HCT116 (cell line): ENCODE measurements at regions not wholly inside any gene's neighbourhood (a gene's known extent, or its start where the extent isn't known, plus 50 kb on each side); places are given as distances from the start of the nearest gene placed in this dataset.

Source experiments
- ATAC-seq: fragments of 200-7000 bp; cut with Tn5 transposase; 2 replicates; pipeline ENCODE4 v1.9.1; 2020; ENCODE audit warnings: mild to moderate bottlenecking, moderate library complexity
- BruUV-seq: library from RNA; stranded (reverse); fragments of 400-500 nt; replicated peaks from 2 replicates; lab custom pipeline; 2021; lab: Mats Ljungman, UMichigan
- CTCF ChIA-PET: fragments of 300-600 bp; sonication (Branson Sonifier 250); formaldehyde crosslinking; loops from one replicate; lab custom pipeline; 2021; ENCODE audit warnings: antibody characterized with exemption; lab: Charles Lee
- POLR2A ChIA-PET: fragments of 300-600, 350-600 bp; sonication (Branson Sonifier 250); formaldehyde crosslinking; loops from one replicate; lab custom pipeline; 2021; ENCODE audit warnings: antibody characterized with exemption; lab: Charles Lee
- RAD21 ChIA-PET, 2 experiments: fragments of 300-600 bp; sonication (Branson Sonifier 250); formaldehyde crosslinking; loops; one replicate each; lab custom pipeline; 2023; ENCODE audit warnings: low total read pairs in 2 of 2; ENCODE audit not compliant: uncharacterized antibody in 2 of 2, unreplicated experiment in 2 of 2, low non-redundant PET in 1 of 2; lab: Charles Lee
- DNase-seq: peaks from one replicate; pipeline ENCODE4 v3.0.0-alpha.2; 2010; ENCODE audit warnings: low read depth, low spot score
- H2AFZ ChIP-seq: fragments of 200-600 bp; shearing (Covaris generic), sonication (generic); 2 replicates; pipeline ENCODE4 v1.6.1; 2017; ENCODE audit warnings: low read depth, mixed run types, mixed read lengths, antibody characterized with exemption, low read length; ENCODE audit not compliant: poor library complexity, severe bottlenecking
- H3K27ac ChIP-seq: 2 replicates; pipeline ENCODE4 v1.5.1; 2012; ENCODE audit warnings: low read depth, low read length
- H3K27me3 ChIP-seq: fragments of 200-600 bp; sonication (generic); 2 replicates; pipeline ENCODE4 v1.6.1; 2016; ENCODE audit warnings: mixed run types, low read length, mixed read lengths; ENCODE audit not compliant: insufficient read depth
- H3K36me3 ChIP-seq, 2 experiments: fragments of 200-500 bp in 1 of 2; fragments of 200-600 bp in 1 of 2; sonication (Bioruptor generic) in 1 of 2; sonication (generic) in 1 of 2; 2 replicates each; pipeline versions ENCODE4 v1.5.1 to v1.6.1; 2014 to 2016; ENCODE audit warnings: low read length in 2 of 2, inconsistent platforms in 1 of 2, mixed read lengths in 1 of 2, mixed run types in 1 of 2; ENCODE audit not compliant: insufficient read depth in 2 of 2, control insufficient read depth in 1 of 2
- H3K4me1 ChIP-seq, 2 experiments: fragments of 200-600 bp in 1 of 2; sonication (generic) in 1 of 2; 2 replicates each; pipeline versions ENCODE4 v1.5.1 to v1.6.1; 2012 to 2017; ENCODE audit warnings: low read length in 2 of 2, inconsistent platforms in 1 of 2, mild to moderate bottlenecking in 1 of 2, mixed read lengths in 1 of 2, mixed run types in 1 of 2, moderate library complexity in 1 of 2; ENCODE audit not compliant: insufficient read depth in 2 of 2, control insufficient read depth in 1 of 2
- H3K4me2 ChIP-seq: fragments of 200-600 bp; sonication (generic); 2 replicates; pipeline ENCODE4 v1.6.1; 2017; ENCODE audit warnings: mixed run types, low read length, mixed read lengths
- H3K4me3 ChIP-seq, 2 experiments: fragments of 200-600 bp in 1 of 2; sonication (generic) in 1 of 2; replicated peaks in 1 of 2; 2 replicates each; pipeline ENCODE4 v1.5.1; 2011 to 2016; ENCODE audit warnings: low read length in 2 of 2, control low read depth in 1 of 2, low read depth in 1 of 2, mild to moderate bottlenecking in 1 of 2, mixed read lengths in 1 of 2, mixed run types in 1 of 2
- H3K79me2 ChIP-seq: fragments of 200-600 bp; sonication (generic); 2 replicates; pipeline ENCODE4 v1.6.1; 2017; ENCODE audit warnings: mild to moderate bottlenecking, mixed run types, low read length, moderate library complexity, mixed read lengths; ENCODE audit not compliant: insufficient read depth
- H3K9ac ChIP-seq: fragments of 200-600 bp; sonication (generic); 2 replicates; pipeline ENCODE4 v1.6.1; 2016; ENCODE audit warnings: low read length, mixed read lengths
- H3K9me2 ChIP-seq: fragments of 200-600 bp; sonication (generic), shearing (Covaris generic); 2 replicates; pipeline ENCODE4 v1.6.1; 2017; ENCODE audit warnings: mixed run types, mild to moderate bottlenecking, moderate library complexity; ENCODE audit not compliant: insufficient read depth
- H3K9me3 ChIP-seq, 2 experiments: fragments of 200-500 bp in 1 of 2; fragments of 200-600 bp in 1 of 2; sonication (Bioruptor generic) in 1 of 2; sonication (generic) in 1 of 2; 2 replicates each; pipeline ENCODE4 v1.6.1; 2014 to 2017; ENCODE audit warnings: low read length in 2 of 2, mixed read lengths in 2 of 2, inconsistent platforms in 1 of 2, low read depth in 1 of 2, mild to moderate bottlenecking in 1 of 2, mixed run types in 1 of 2, moderate library complexity in 1 of 2; ENCODE audit not compliant: control insufficient read depth in 1 of 2, insufficient read depth in 1 of 2
- H4K20me1 ChIP-seq: fragments of 200-600 bp; sonication (generic), shearing (Covaris generic); 2 replicates; pipeline ENCODE4 v1.6.1; 2017; ENCODE audit warnings: mixed run types, mild to moderate bottlenecking, moderate library complexity; ENCODE audit not compliant: insufficient read depth
- ATF3 ChIP-seq: IDR thresholded peaks from 2 replicates; pipeline ENCODE4 v1.6.1; 2012
- CBX3 ChIP-seq: IDR thresholded peaks from 2 replicates; pipeline ENCODE4 v1.6.1; 2012; ENCODE audit warnings: low read depth
- CEBPB ChIP-seq: IDR thresholded peaks from 2 replicates; pipeline ENCODE4 v1.6.1; 2012; ENCODE audit warnings: low read depth
- EGR1 ChIP-seq: IDR thresholded peaks from 2 replicates; pipeline ENCODE4 v1.6.1; 2012; ENCODE audit warnings: low read depth
- ELF1 ChIP-seq: IDR thresholded peaks from 2 replicates; pipeline ENCODE4 v1.6.1; 2012; ENCODE audit warnings: low read depth, borderline replicate concordance
- EZH2 ChIP-seq: fragments of 200-600 bp; sonication (generic); IDR thresholded peaks from 2 replicates; pipeline ENCODE4 v1.6.1; 2017; ENCODE audit warnings: antibody characterized with exemption, mixed run types
- EZH2phosphoT487 ChIP-seq: fragments of 200-600 bp; IDR thresholded peaks from 2 replicates; pipeline ENCODE4 v1.6.1; 2018; ENCODE audit warnings: antibody characterized with exemption, borderline replicate concordance
- FOSL1 ChIP-seq: IDR thresholded peaks from 2 replicates; pipeline ENCODE4 v1.6.1; 2012; ENCODE audit warnings: low read depth
- JUND ChIP-seq: IDR thresholded peaks from 2 replicates; pipeline ENCODE4 v1.6.1; 2012
- MAX ChIP-seq: IDR thresholded peaks from 2 replicates; pipeline ENCODE4 v1.6.1; 2012
- POLR2AphosphoS5 ChIP-seq: IDR thresholded peaks from 2 replicates; pipeline ENCODE4 v1.6.1; 2011; ENCODE audit warnings: mild to moderate bottlenecking, low read depth, low read length, moderate library complexity
- RAD21 ChIP-seq: IDR thresholded peaks from 2 replicates; pipeline ENCODE4 v1.6.1; 2012; ENCODE audit warnings: low read depth, mild to moderate bottlenecking
- REST ChIP-seq: IDR thresholded peaks from 2 replicates; pipeline ENCODE4 v1.6.1; 2012; ENCODE audit warnings: low read depth
- SIN3A ChIP-seq: IDR thresholded peaks from 2 replicates; pipeline ENCODE4 v1.6.1; 2012; ENCODE audit warnings: low read depth
- SP1 ChIP-seq: IDR thresholded peaks from 2 replicates; pipeline ENCODE4 v1.6.1; 2012; ENCODE audit warnings: low read depth
- SRF ChIP-seq: IDR thresholded peaks from 2 replicates; pipeline ENCODE4 v1.6.1; 2012; ENCODE audit warnings: low read depth
- TCF7L2 ChIP-seq: IDR thresholded peaks from 2 replicates; pipeline ENCODE4 v1.7.0; 2011; ENCODE audit warnings: borderline replicate concordance, inconsistent platforms; ENCODE audit not compliant: insufficient read depth, insufficient read length; ENCODE audit errors: extremely low read depth
- YY1 ChIP-seq: IDR thresholded peaks from 2 replicates; pipeline ENCODE4 v1.6.1; 2011; ENCODE audit warnings: low read length, low read depth, moderate library complexity, mild to moderate bottlenecking; ENCODE audit not compliant: insufficient replicate concordance; ENCODE audit errors: extremely low read depth
- ZBTB33 ChIP-seq: IDR thresholded peaks from 2 replicates; pipeline ENCODE4 v1.6.1; 2011; ENCODE audit warnings: mild to moderate bottlenecking, low read length, moderate library complexity; ENCODE audit not compliant: insufficient replicate concordance; ENCODE audit errors: extremely low read depth
- ZNF274 ChIP-seq: fragments of 200-500 bp; sonication (Bioruptor generic); IDR thresholded peaks from 2 replicates; pipeline ENCODE4 v1.6.1; 2014; ENCODE audit warnings: mild to moderate bottlenecking, low read depth, low read length, inconsistent platforms
- intact Hi-C: fragments of 100-400 bp; cut with micrococcal nuclease; formaldehyde crosslinking; loops from 2 replicates; pipeline ENCODE4 v1.10.0; 2022

GRCh38 chr7:36072620-36073019 is 80.4 kb upstream of the EEPD1 start:
- no TSS peak for BruUV-seq
- Histone ChIP-seq H3K79me2 (no peaks in the 10 kb centered on the region), H3K9me2 (no peaks in the 10 kb centered on the region), H3K9ac (no peak overlapping the region), H3K27ac (no peak overlapping the region), H3K9me3 (no peaks in the 10 kb centered on the region), H3K36me3 (no peaks in the 10 kb centered on the region), H3K4me1 (no peaks in the 10 kb centered on the region), H3K27me3 (no peaks in the 10 kb centered on the region), H3K4me3 (no peak overlapping the region), H2AFZ (no peak overlapping the region), H4K20me1 (no peaks in the 10 kb centered on the region), H3K4me2 (no peak overlapping the region)
- ATAC-seq, result no peak
- POLR2A ChIA-PET, result no interaction called here
- RAD21 ChIA-PET, result no interaction called here
- intact Hi-C loops, result no loop called here
- CTCF ChIA-PET, result no interaction called here
- no peak for TF ChIP-seq TCF7L2
- no peak for TF ChIP-seq MAX
- no peak for TF ChIP-seq EZH2
- TF ChIP-seq YY1, result no peak
- TF ChIP-seq EZH2phosphoT487, result no peak
- TF ChIP-seq ZNF274, result no peak
- TF ChIP-seq RAD21, result no peak
- TF ChIP-seq CBX3, result no peak
- no peak for TF ChIP-seq SIN3A
- no peak for TF ChIP-seq SRF
- no peak for TF ChIP-seq ATF3
- no peak for TF ChIP-seq SP1
- TF ChIP-seq ELF1, result no peak
- TF ChIP-seq ZBTB33, result no peak
- no peak for TF ChIP-seq POLR2AphosphoS5
- TF ChIP-seq EGR1, result no peak
- no peak for TF ChIP-seq JUND
- no peak for TF ChIP-seq CEBPB
- no peak for TF ChIP-seq FOSL1
- no peak for TF ChIP-seq REST
- no peak for DNase-seq
